ENCODE measurements at regions not wholly inside any gene's neighbourhood (a gene's known extent, or its start where the extent isn't known, plus 50 kb on each side); places are given as distances from the start of the nearest gene placed in this dataset.

- TF ChIP-seq, protein P1, sequence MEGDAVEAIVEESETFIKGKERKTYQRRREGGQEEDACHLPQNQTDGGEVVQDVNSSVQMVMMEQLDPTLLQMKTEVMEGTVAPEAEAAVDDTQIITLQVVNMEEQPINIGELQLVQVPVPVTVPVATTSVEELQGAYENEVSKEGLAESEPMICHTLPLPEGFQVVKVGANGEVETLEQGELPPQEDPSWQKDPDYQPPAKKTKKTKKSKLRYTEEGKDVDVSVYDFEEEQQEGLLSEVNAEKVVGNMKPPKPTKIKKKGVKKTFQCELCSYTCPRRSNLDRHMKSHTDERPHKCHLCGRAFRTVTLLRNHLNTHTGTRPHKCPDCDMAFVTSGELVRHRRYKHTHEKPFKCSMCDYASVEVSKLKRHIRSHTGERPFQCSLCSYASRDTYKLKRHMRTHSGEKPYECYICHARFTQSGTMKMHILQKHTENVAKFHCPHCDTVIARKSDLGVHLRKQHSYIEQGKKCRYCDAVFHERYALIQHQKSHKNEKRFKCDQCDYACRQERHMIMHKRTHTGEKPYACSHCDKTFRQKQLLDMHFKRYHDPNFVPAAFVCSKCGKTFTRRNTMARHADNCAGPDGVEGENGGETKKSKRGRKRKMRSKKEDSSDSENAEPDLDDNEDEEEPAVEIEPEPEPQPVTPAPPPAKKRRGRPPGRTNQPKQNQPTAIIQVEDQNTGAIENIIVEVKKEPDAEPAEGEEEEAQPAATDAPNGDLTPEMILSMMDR (conservative IDR thresholded peaks at IDR 0.05; ENCODE audit: low read length): no peak
- no peak for TF ChIP-seq EZH2phosphoT487 (IDR thresholded peaks at IDR 0.05; ENCODE audit: borderline replicate concordance)
Measured at GRCh38 chr12:107440606-107441005, 245.0 kb upstream of the PWP1 start.
